DOHH2 (cell line): ENCODE measurements at regions not wholly inside any gene's neighbourhood (a gene's known extent, or its start where the extent isn't known, plus 50 kb on each side); places are given as distances from the start of the nearest gene placed in this dataset.

Experiments
- EZH2phosphoT487 ChIP-seq: fragments of 200-600 bp; sonication (generic); IDR thresholded peaks from 2 replicates; pipeline ENCODE4 v1.6.1; 2017; ENCODE audit warnings: borderline replicate concordance, mild to moderate bottlenecking, antibody characterized with exemption, low read length, moderate library complexity, mixed read lengths
- TF ChIP-seq, protein P1 (sequence below): fragments of 200-600 bp; sonication (generic); IDR thresholded peaks from one replicate; pipeline ENCODE4 v1.5.1; 2014; ENCODE audit warnings: antibody characterized with exemption, mild to moderate bottlenecking, low read depth, low read length; ENCODE audit not compliant: poor library complexity, severe bottlenecking

DNA sequence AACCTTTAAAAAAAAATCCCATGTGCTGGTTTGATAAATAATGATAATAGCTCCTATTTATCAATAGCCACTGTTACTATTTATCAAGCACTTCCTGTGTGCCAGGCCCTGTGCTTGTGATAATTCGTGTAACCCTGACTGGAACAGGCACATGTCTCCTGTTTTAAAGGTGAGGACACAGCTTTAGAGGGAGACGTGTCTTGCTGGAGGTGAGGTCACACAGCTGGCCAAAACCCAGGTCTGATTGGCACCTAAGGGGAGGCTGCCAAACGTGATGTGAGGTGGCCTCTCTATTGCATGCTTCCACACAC lies 156.6 kb downstream of the VRK1 start:
- TF ChIP-seq, protein P1, sequence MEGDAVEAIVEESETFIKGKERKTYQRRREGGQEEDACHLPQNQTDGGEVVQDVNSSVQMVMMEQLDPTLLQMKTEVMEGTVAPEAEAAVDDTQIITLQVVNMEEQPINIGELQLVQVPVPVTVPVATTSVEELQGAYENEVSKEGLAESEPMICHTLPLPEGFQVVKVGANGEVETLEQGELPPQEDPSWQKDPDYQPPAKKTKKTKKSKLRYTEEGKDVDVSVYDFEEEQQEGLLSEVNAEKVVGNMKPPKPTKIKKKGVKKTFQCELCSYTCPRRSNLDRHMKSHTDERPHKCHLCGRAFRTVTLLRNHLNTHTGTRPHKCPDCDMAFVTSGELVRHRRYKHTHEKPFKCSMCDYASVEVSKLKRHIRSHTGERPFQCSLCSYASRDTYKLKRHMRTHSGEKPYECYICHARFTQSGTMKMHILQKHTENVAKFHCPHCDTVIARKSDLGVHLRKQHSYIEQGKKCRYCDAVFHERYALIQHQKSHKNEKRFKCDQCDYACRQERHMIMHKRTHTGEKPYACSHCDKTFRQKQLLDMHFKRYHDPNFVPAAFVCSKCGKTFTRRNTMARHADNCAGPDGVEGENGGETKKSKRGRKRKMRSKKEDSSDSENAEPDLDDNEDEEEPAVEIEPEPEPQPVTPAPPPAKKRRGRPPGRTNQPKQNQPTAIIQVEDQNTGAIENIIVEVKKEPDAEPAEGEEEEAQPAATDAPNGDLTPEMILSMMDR = no peak
- no peak for TF ChIP-seq EZH2phosphoT487
